ENCODE measurements at regions not wholly inside any gene's neighbourhood (a gene's known extent, or its start where the extent isn't known, plus 50 kb on each side); places are given as distances from the start of the nearest gene placed in this dataset.

DNA sequence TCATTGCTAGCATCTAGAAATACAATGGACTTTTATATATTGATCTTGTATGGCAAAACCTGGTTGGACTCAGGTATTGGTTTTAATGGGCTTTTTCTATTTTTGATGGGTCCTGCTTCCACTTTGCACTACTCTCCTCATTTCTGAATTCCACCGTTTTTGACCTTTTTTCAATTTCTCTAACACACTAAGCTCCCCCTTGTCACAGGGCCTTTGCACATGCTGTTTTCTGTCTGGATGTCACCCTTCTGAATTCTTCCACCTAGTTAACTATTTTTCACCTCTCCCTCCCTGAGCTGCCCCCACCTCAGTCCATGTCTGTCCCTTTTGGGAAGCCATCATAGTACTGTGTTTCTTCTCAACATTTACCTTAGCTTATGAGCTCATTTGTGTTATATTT lies 112.7 kb upstream of the FRMD6 start:
- H3K27ac Mint-ChIP-seq: no peak overlapping the region
- DNase-seq: no peak
- peaks cover 1% of the 10 kb centered on the region for H3K4me1 Mint-ChIP-seq
- no peak for ATAC-seq
- no peak overlapping the region for H3K4me3 Mint-ChIP-seq
- H3K27me3 Mint-ChIP-seq: peaks cover 16% of the 10 kb centered on the region
- CTCF ChIA-PET: no interaction called here
- H3K36me3 Mint-ChIP-seq: no peaks in the 10 kb centered on the region
- no peaks in the 10 kb centered on the region for H3K9me3 Mint-ChIP-seq (ENCODE audit: low read depth)

DNA sequence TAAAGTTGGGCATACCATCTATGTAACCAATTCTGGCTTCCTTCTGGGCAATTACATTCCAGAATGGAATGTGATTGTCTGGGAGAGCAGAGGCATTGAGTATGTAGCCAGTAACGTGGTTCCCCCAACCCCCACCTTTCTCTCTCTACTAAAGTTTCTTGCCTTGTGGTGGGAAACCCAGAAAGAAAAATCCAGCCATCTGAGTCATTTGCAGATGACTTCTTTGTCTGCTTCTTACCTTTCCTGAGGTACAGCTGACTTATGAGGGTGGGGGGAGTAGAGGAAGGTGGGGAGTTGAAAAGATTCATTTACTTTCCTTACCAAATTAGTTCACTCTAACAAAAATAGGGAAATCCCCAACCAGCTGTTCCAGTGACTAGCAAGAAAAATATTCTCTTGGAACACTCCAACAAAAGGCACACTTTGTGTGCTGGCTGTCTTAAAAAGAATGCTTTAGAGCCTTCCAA lies 112.1 kb upstream of the FRMD6 start:
- Mint-ChIP-seq H3K36me3 (no peaks in the 10 kb centered on the region), H3K9me3 (ENCODE audit: low read depth) (no peaks in the 10 kb centered on the region), H3K27ac (no peak overlapping the region), H3K27me3 (peaks cover 16% of the 10 kb centered on the region), H3K4me1 (peaks cover 1% of the 10 kb centered on the region), H3K4me3 (no peak overlapping the region)
- DNase-seq: no peak
- ATAC-seq: no peak
- CTCF ChIA-PET: no interaction called here

DNA sequence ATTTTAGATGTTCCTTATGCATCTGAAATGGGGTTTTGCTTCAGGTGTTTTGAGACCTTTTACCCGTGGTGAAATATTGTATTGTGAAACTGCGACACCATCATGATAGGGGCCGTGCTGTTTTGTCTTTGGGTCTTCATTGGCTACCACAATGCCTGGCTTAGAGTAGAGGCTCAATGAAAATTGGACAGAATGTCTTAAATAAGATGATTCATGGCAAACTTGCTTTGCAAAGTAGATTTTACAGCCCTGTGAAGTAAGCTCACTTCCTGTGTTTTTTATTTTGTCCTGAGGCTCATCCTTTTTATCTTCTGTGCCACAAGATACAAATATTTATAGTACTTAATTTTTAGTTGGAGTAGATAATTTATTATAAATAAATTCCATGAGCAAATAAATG lies 111.3 kb upstream of the FRMD6 start:
- no peak for ATAC-seq
- CTCF ChIA-PET: no interaction called here
- Mint-ChIP-seq H3K9me3 (ENCODE audit: low read depth) (no peaks in the 10 kb centered on the region), H3K4me1 (no peaks in the 10 kb centered on the region), H3K36me3 (no peaks in the 10 kb centered on the region), H3K27ac (no peak overlapping the region), H3K4me3 (no peak overlapping the region), H3K27me3 (peaks cover 23% of the 10 kb centered on the region)
- DNase-seq: no peak

DNA sequence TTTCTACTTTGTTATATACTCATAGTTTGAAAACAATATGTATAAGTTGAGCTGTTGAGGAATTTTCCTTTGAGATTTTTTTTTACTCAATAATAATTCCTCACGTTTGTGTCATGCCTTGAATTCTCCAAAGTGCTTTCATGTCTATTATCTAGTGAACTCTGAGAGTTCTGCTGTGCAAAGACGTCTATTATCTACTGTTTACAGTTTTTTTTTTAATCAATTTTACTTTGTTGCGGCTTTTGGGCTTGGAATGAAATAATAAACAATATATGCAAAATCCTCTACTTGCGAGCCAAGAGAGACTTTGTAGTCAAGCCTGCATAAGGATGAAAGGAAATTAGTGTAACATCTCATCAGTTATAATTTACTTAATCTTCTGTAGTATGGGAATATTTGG lies 107.2 kb upstream of the FRMD6 start:
- no peaks in the 10 kb centered on the region for H3K4me1 Mint-ChIP-seq
- ATAC-seq: no peak
- CTCF ChIA-PET: interaction anchor here (0.7 kb wide), 1 partner anchor 24 kb away, joined by 3 read pairs; no protein-coding TSS in a partner anchor
- no peaks in the 10 kb centered on the region for H3K36me3 Mint-ChIP-seq
- H3K9me3 Mint-ChIP-seq (ENCODE audit: low read depth): no peaks in the 10 kb centered on the region
- H3K27ac Mint-ChIP-seq: no peak overlapping the region
- no peak overlapping the region for H3K4me3 Mint-ChIP-seq
- peaks cover 31% of the 10 kb centered on the region for H3K27me3 Mint-ChIP-seq
- DNase-seq: no peak

DNA sequence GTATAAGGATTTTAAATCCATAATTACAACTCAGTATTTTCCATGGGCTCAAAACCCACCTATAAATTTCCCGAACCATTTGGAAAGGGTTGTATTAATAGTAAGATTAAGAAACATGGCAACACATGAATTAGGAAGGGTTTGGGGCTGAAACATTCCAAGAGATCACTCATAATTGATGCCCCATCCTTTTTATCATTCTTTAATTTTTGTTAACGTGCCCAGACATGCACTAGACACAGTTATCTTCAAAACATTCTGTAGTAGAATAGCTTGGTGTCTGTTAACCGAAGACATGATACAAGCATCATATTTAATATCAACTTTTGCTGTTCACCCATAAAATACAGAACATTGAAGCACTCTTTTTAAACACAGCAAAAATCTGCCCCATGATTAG lies 106.8 kb upstream of the FRMD6 start:
- Mint-ChIP-seq H3K27me3 (peaks cover 31% of the 10 kb centered on the region), H3K27ac (no peak overlapping the region), H3K4me3 (no peak overlapping the region), H3K9me3 (ENCODE audit: low read depth) (no peaks in the 10 kb centered on the region), H3K4me1 (no peaks in the 10 kb centered on the region), H3K36me3 (no peaks in the 10 kb centered on the region)
- DNase-seq (no peak), ATAC-seq (no peak)
- CTCF ChIA-PET: interaction anchor here (0.7 kb wide), 1 partner anchor 23 kb away, joined by 3 read pairs; no protein-coding TSS in a partner anchor

DNA sequence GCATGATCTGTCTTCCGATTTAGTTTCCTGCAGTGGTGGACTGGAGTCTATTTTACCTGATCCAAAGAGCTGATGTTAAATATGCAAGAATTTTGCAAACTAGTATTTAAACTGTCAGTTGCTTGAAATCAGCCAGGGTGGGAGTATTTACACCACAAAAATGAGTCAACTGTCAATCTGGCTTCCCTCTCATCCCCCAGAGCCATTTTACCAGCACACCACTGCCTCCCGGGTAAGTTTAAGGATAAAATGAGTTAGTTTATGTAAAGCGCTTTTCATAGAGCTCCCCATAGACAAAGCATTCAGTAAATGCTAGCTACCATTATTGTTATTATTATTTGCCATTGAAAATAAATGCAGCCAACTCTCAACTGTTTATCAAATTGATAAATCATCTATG lies 106.3 kb upstream of the FRMD6 start:
- no peaks in the 10 kb centered on the region for H3K36me3 Mint-ChIP-seq
- H3K4me1 Mint-ChIP-seq: no peaks in the 10 kb centered on the region
- DNase-seq (no peak), ATAC-seq (no peak)
- CTCF ChIA-PET: no interaction called here
- H3K27ac Mint-ChIP-seq: no peak overlapping the region
- H3K27me3 Mint-ChIP-seq: peaks cover 31% of the 10 kb centered on the region
- H3K4me3 Mint-ChIP-seq: no peak overlapping the region
- H3K9me3 Mint-ChIP-seq (ENCODE audit: low read depth): no peaks in the 10 kb centered on the region

DNA sequence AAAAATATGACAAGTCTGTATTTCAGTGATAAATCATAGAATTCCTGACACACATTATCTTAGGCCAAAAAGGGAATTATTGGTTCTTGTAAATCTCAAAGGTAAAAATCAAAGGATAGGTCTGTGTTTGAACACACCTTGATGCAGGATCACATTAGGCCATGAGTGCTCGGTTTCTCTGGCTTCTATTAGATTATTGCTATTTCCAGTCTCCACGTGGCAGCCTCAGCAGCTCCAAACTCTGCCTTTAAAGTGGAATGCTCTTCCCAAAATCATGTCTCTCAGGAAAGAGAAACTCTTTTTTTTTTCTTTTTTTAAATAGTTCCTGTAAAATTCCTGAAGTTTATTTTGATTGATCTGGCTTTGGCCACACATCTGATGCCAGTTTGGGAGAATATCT lies 105.6 kb upstream of the FRMD6 start:
- no peaks in the 10 kb centered on the region for H3K9me3 Mint-ChIP-seq (ENCODE audit: low read depth)
- H3K4me3 Mint-ChIP-seq: no peak overlapping the region
- no peak overlapping the region for H3K27ac Mint-ChIP-seq
- no peaks in the 10 kb centered on the region for H3K36me3 Mint-ChIP-seq
- DNase-seq (no peak), ATAC-seq (no peak)
- peaks cover 31% of the 10 kb centered on the region for H3K27me3 Mint-ChIP-seq
- CTCF ChIA-PET: no interaction called here
- H3K4me1 Mint-ChIP-seq: no peaks in the 10 kb centered on the region

DNA sequence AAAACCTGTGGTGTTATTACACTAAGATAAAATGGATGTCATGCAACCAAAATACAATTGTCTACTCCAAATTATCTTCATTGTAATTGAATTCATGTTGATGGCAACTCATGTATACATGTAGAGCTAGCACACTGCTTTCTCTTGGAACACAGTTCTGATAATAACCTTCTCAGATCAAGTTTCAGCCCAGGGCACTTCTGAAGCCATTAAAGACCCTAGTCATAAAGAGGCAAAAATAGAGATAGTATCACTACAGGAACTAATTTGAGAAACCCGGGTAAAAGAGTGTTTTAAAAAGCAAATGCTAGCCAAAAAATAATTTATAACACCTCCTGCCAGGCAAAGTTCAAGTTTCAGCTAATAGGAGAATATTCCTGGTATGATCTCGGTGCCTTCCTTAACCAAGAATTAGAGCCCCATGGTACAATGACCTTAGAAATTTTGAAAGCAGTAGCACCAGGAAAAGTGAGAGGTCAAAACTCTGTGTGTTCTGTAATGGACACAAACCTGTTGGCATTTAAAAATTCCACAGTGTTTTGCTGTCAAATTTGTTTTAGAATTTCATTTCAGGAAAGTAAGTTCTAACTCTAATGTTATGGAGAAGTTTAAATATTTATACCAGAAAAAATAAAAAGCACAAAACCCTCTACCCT lies 105.0 kb upstream of the FRMD6 start:
- CTCF ChIA-PET: no interaction called here
- peaks cover 29% of the 10 kb centered on the region for H3K27me3 Mint-ChIP-seq
- ATAC-seq (no peak), DNase-seq (no peak)
- H3K27ac Mint-ChIP-seq: no peak overlapping the region
- no peak overlapping the region for H3K4me3 Mint-ChIP-seq
- no peaks in the 10 kb centered on the region for H3K9me3 Mint-ChIP-seq (ENCODE audit: low read depth)
- H3K36me3 Mint-ChIP-seq: no peaks in the 10 kb centered on the region
- H3K4me1 Mint-ChIP-seq: no peaks in the 10 kb centered on the region

DNA sequence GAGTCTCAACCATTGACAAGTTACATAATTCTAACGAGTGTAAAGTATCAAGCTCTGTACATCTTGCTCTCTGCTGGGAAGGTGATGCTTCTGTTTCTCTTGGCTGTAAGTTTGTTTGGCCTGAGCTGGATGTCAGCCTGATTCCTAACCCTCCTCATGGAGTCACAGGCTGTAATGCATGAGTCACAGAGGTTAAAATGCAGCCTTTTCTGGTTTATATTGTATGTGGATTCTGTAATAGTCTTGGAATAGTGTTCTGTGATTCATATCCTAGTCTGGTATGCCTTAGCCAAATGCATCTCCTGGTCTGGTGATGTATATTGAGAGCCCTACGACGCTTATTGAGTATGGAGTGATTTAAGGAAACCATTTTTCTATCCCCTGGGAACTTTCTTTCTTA lies 104.5 kb upstream of the FRMD6 start:
- H3K9me3 Mint-ChIP-seq (ENCODE audit: low read depth): no peaks in the 10 kb centered on the region
- no peaks in the 10 kb centered on the region for H3K4me1 Mint-ChIP-seq
- H3K36me3 Mint-ChIP-seq: no peaks in the 10 kb centered on the region
- DNase-seq (no peak), ATAC-seq (no peak)
- no peak overlapping the region for H3K27ac Mint-ChIP-seq
- no peak overlapping the region for H3K4me3 Mint-ChIP-seq
- CTCF ChIA-PET: no interaction called here
- peaks cover 32% of the 10 kb centered on the region for H3K27me3 Mint-ChIP-seq

DNA sequence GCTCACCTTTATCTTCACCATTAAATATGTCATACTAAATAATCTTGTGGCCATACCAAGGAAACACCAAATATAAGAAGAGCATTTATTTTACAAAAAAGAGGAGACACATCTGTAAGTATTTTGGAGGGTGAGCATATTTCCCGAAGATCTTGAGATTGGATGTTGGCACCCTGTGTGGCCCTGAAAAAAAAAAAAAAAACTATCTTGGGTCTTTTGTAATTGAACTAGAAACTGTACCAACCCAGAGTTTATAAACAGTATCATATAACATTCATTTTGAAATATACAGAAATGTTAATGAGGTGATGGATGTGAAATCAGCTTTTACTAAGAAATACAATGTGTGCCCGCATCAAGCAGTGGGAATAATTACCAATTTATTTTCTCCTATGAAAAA lies 104.0 kb upstream of the FRMD6 start:
- Mint-ChIP-seq H3K4me3 (no peak overlapping the region), H3K4me1 (no peaks in the 10 kb centered on the region), H3K36me3 (no peaks in the 10 kb centered on the region), H3K27me3 (peaks cover 32% of the 10 kb centered on the region), H3K27ac (no peak overlapping the region), H3K9me3 (ENCODE audit: low read depth) (no peaks in the 10 kb centered on the region)
- no peak for ATAC-seq
- no peak for DNase-seq
- CTCF ChIA-PET: no interaction called here

DNA sequence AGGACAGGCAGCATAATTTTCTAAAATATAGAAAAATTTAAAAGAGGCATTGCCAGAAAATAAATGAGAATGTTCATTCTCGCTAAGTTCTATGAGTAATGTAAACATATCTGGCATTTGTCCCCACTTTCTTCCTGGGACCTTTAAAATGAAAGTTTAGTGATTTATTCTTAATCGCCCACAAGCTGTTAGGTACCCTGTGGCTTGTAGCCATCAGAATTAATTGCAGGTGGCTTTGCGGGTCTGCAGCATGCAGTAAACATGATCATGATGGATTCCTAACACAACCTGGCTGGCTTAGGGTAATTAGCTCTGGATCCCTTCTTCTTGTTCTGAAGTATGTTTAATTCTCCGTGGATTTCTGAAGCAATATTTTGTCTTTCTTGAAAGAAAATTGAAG lies 103.5 kb upstream of the FRMD6 start:
- H3K27me3 Mint-ChIP-seq: peaks cover 37% of the 10 kb centered on the region
- no peaks in the 10 kb centered on the region for H3K9me3 Mint-ChIP-seq (ENCODE audit: low read depth)
- H3K4me3 Mint-ChIP-seq: no peak overlapping the region
- no peaks in the 10 kb centered on the region for H3K36me3 Mint-ChIP-seq
- CTCF ChIA-PET: no interaction called here
- H3K27ac Mint-ChIP-seq: no peak overlapping the region
- DNase-seq (no peak), ATAC-seq (no peak)
- H3K4me1 Mint-ChIP-seq: no peaks in the 10 kb centered on the region

DNA sequence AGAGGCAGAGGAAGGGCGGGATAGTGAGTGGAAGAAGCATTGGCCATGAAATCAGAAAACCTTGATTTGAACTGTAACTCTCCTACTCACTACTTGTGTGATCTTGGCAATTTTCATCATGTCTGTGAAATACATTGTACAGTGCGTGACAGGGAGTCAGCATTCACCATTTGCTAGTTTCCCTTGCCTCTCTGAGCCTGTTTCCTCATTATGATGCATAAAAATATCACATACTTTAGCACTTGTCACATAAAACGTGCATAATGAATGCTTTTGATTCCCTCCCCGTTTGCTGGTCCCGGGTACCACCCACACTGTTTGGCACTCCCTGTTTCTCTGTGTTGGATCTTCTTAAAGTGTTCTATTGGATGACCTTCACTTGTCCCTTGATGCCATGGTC lies 101.1 kb upstream of the FRMD6 start:
- H3K9me3 Mint-ChIP-seq (ENCODE audit: low read depth): no peaks in the 10 kb centered on the region
- no peak overlapping the region for H3K27ac Mint-ChIP-seq
- H3K27me3 Mint-ChIP-seq: peaks cover 30% of the 10 kb centered on the region
- no peak for DNase-seq
- CTCF ChIA-PET: no interaction called here
- ATAC-seq: no peak
- no peaks in the 10 kb centered on the region for H3K4me1 Mint-ChIP-seq
- no peaks in the 10 kb centered on the region for H3K36me3 Mint-ChIP-seq
- H3K4me3 Mint-ChIP-seq: no peak overlapping the region

DNA sequence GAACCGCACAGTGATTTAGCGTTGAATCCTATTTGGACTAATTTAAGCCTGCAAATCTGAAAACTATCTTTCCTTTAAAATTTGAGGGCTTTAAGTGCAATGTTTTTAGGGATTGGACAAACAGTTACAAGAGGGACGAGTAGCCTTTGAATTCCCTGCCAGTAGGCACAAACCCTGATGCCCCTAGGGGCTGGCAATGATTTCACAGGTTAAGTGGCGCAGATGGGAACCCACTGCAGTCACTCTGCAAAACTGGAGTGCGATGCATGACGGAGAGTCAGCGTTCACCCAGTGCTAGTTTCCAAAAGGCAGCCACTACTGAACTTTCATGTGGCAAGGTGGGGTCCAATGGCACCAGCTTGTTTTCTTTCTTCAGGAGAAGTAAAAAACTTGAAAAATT lies 99.4 kb upstream of the FRMD6 start:
- Mint-ChIP-seq H3K4me1 (no peaks in the 10 kb centered on the region), H3K27me3 (peaks cover 22% of the 10 kb centered on the region), H3K4me3 (no peak overlapping the region), H3K27ac (no peak overlapping the region), H3K36me3 (no peaks in the 10 kb centered on the region), H3K9me3 (ENCODE audit: low read depth) (no peaks in the 10 kb centered on the region)
- no peak for DNase-seq
- CTCF ChIA-PET: interaction anchor here (0.8 kb wide), 1 partner anchor 14 kb away, joined by 3 read pairs; no protein-coding TSS in a partner anchor
- no peak for ATAC-seq

DNA sequence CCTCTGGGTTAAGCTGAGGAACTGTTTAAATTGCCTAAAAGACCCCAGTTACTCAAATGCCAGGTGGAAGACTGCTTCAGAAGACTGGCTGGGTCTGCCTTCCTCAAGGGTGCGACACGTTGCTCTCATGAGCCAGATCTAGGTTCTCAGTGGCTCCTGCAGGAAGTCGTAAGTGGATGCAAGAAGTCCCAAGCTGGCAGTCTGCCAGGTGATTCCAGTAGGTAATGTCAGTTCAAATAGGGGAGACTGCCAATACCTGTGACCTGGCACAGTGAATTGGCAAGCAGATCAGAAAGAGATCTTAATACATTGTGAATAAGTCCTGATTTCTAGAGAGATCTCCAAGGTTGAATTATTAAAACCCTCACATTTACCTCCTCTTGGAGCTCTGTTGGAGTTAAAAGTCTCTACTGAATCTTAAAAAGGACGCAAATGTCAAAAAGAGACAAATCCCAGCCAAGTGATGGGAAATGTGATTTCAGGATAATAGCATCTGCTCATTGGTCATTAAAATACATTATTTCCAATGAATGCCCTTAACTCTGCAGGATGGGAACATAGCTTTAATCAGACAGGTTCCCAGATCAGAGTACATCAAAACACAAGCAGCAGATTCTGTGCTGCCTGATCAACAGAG lies 98.8 kb upstream of the FRMD6 start:
- CTCF ChIA-PET: interaction anchor here (0.8 kb wide), 1 partner anchor 14 kb away, joined by 3 read pairs; no protein-coding TSS in a partner anchor
- Mint-ChIP-seq H3K9me3 (ENCODE audit: low read depth) (no peaks in the 10 kb centered on the region), H3K36me3 (no peaks in the 10 kb centered on the region), H3K27ac (no peak overlapping the region), H3K4me3 (no peak overlapping the region), H3K27me3 (peaks cover 17% of the 10 kb centered on the region), H3K4me1 (no peaks in the 10 kb centered on the region)
- ATAC-seq (no peak), DNase-seq (no peak)
